ENCODE measurements at regions not wholly inside any gene's neighbourhood (a gene's known extent, or its start where the extent isn't known, plus 50 kb on each side); places are given as distances from the start of the nearest gene placed in this dataset.

DNA sequence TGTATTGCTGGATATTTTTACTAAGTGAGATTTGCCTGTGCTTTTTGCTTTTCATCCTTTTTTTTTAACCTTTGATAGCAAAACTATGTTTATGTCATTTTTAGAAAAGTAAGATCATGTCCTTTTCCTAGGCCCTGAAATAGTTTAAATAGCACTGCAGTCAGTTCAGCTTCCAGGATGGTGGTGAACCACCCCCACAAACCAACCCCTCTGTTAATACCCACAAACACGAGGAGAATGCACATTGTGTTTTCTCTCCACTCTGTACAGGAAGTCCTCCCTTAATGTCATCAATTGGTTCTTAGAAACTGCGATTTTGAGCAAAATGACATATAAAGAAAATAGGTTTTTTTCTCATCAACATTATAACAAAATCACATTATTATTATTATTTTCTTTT, 117.7 kb upstream of the DSCAM start:
- TF ChIP-seq, protein P1, sequence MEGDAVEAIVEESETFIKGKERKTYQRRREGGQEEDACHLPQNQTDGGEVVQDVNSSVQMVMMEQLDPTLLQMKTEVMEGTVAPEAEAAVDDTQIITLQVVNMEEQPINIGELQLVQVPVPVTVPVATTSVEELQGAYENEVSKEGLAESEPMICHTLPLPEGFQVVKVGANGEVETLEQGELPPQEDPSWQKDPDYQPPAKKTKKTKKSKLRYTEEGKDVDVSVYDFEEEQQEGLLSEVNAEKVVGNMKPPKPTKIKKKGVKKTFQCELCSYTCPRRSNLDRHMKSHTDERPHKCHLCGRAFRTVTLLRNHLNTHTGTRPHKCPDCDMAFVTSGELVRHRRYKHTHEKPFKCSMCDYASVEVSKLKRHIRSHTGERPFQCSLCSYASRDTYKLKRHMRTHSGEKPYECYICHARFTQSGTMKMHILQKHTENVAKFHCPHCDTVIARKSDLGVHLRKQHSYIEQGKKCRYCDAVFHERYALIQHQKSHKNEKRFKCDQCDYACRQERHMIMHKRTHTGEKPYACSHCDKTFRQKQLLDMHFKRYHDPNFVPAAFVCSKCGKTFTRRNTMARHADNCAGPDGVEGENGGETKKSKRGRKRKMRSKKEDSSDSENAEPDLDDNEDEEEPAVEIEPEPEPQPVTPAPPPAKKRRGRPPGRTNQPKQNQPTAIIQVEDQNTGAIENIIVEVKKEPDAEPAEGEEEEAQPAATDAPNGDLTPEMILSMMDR (IDR thresholded peaks at IDR 0.05; ENCODE audit: low read length), result no peak
- TF ChIP-seq EZH2 (IDR thresholded peaks at IDR 0.05; ENCODE audit: borderline replicate concordance, low read length), result no peak
